ENCODE measurements at regions not wholly inside any gene's neighbourhood (a gene's known extent, or its start where the extent isn't known, plus 50 kb on each side); places are given as distances from the start of the nearest gene placed in this dataset.

DNA sequence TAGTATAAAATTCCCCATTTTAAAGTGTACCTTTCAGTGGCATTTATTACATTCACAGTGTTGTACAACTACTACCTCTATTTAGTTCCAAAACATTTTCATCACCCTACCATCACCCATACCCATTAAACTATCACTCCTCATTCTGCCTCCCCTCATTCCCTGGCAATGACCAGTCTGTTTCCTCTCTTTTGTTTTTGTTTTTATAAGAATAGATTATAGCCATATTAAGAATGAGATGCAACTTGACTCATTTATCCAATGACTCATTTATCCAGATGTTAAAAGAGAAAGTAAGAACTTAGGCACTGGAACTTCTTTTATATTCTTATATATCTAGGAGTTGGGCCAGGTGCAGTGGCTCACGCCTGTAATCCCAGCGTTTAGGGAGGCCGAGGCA lies 156.3 kb downstream of the FAT3 start:
- Histone ChIP-seq H3K4me2 (ENCODE audit: insufficient read depth in 1 of 2, low read depth in 2 of 2, low read length in 2 of 2) (no peak overlapping the region), H2BK20ac (ENCODE audit: low read length) (no peak overlapping the region), H2BK5ac (ENCODE audit: low read depth, low read length) (no peak overlapping the region), H3K9me3 (ENCODE audit: insufficient read depth in 2 of 2, low read depth in 1 of 2, low read length in 1 of 2) (no peaks in the 10 kb centered on the region), H3K14ac (ENCODE audit: insufficient read length) (no peak overlapping the region), H3K18ac (ENCODE audit: extremely low read depth, low read length) (no peak overlapping the region), H3K9ac (replicated peaks in 1 of 4; ENCODE audit: extremely low read depth in 1 of 4, low read depth in 3 of 4, low read length in 3 of 4) (no peak overlapping the region), H2AK5ac (ENCODE audit: low read depth, low read length) (no peak overlapping the region), H3K79me2 (ENCODE audit: control insufficient read depth in 1 of 2, insufficient read depth in 2 of 2, low read length in 2 of 2) (peaks cover 0 to 23% of the 10 kb centered on the region in 2 experiments; a peak in 3 of 4 replicates), H3K23ac (ENCODE audit: insufficient read length) (no peak overlapping the region), H2AFZ (ENCODE audit: low read length) (no peak overlapping the region), H2BK120ac (replicated peaks; ENCODE audit: low read depth, low read length) (no peak overlapping the region), H4K20me1 (replicated peaks in 1 of 2; ENCODE audit: control insufficient read depth in 1 of 2, insufficient read depth in 2 of 2, low read length in 2 of 2) (no peaks in the 10 kb centered on the region), H3K36me3 (ENCODE audit: control insufficient read depth in 2 of 4, insufficient read depth in 4 of 4, low read length in 3 of 4) (no peaks in the 10 kb centered on the region), H3K4me3 (ENCODE audit: extremely low read depth in 1 of 4, insufficient read depth in 2 of 4, low read depth in 3 of 4, low read length in 4 of 4) (no peak overlapping the region), H3K4me1 (replicated peaks in 1 of 4; ENCODE audit: control insufficient read depth in 3 of 4, insufficient read depth in 4 of 4, low read length in 3 of 4) (peaks cover 0 to 11% (median 1%) of the 10 kb centered on the region in 4 experiments; a peak in 4 of 7 replicates), H2BK12ac (ENCODE audit: low read depth, low read length) (no peak overlapping the region), H3K4ac (replicated peaks; ENCODE audit: insufficient read length, low read depth, low read length) (no peak overlapping the region), H3K79me1 (ENCODE audit: low read depth, low read length) (peaks cover 3% of the 10 kb centered on the region; the same call in 1 of the 2 replicates), H3K23me2 (ENCODE audit: low read depth, low read length) (no peaks in the 10 kb centered on the region), H4K8ac (ENCODE audit: extremely low read depth, insufficient read depth, low read length) (no peak overlapping the region), H4K5ac (ENCODE audit: insufficient read length, low read depth, low read length) (no peak overlapping the region), H3K27me3 (replicated peaks in 1 of 4; ENCODE audit: control insufficient read depth in 3 of 4, extremely low read depth in 1 of 4, insufficient read depth in 3 of 4, low read length in 3 of 4) (no peaks in the 10 kb centered on the region), H4K91ac (replicated peaks; ENCODE audit: insufficient read length, low read length) (no peak overlapping the region), H3K56ac (replicated peaks; ENCODE audit: insufficient read length, low read depth, low read length) (no peak overlapping the region), H2BK15ac (ENCODE audit: low read length) (no peak overlapping the region), H3K27ac (ENCODE audit: low read depth, low read length) (no peak overlapping the region)
- CTCF ChIA-PET (ENCODE audit: partially characterized antibody): interaction anchor here (1.0 to 6.8 kb wide), 3 partner anchors 8 to 102 kb away, joined by 4 to 84 read pairs (median 4); no protein-coding TSS in a partner anchor
- POLR2A ChIA-PET (ENCODE audit: partially characterized antibody): interaction anchor here (0.7 to 1.0 kb wide), 2 partner anchors 12 to 170 kb away, joined by 3 to 4 read pairs; no protein-coding TSS in a partner anchor
- FAIRE-seq (no peak), DNase-seq (ENCODE audit: low read depth in 1 of 2, low spot score in 2 of 2) (no peak)
- WGBS, 2 experiments (ENCODE audit: extremely low coverage in 1 of 2, insufficient coverage in 1 of 2, insufficient read length in 1 of 2, insufficient replicate concordance in 2 of 2, low coverage in 1 of 2, low lambda C conversion rate in 2 of 2, missing lambda C conversion rate in 1 of 2): 88% methylated on average over 3 of the region's 3 CpGs; no CpG with 5 or more reads in 1 of the 2 experiments
- no peak for TF ChIP-seq RBBP5 (IDR thresholded peaks at IDR 0.05; ENCODE audit: borderline replicate concordance, low read depth, low read length)
- TF ChIP-seq CBX5 (IDR thresholded peaks at IDR 0.05; ENCODE audit: low read depth, low read length): no peak
- TF ChIP-seq KDM5A (IDR thresholded peaks at IDR 0.05; ENCODE audit: low read length): no peak
- TF ChIP-seq SAP30 (IDR thresholded peaks at IDR 0.05; ENCODE audit: insufficient read depth, insufficient replicate concordance, low read length): no peak
- TF ChIP-seq ZNF274 (IDR thresholded peaks at IDR 0.05; ENCODE audit: borderline replicate concordance, extremely low read depth, low read length): no peak
- no peak for TF ChIP-seq TCF12 (IDR thresholded peaks at IDR 0.05; ENCODE audit: low read depth, low read length)
- no peak for TF ChIP-seq HDAC6 (IDR thresholded peaks at IDR 0.05; ENCODE audit: low read depth, low read length)
- TF ChIP-seq, protein P1, sequence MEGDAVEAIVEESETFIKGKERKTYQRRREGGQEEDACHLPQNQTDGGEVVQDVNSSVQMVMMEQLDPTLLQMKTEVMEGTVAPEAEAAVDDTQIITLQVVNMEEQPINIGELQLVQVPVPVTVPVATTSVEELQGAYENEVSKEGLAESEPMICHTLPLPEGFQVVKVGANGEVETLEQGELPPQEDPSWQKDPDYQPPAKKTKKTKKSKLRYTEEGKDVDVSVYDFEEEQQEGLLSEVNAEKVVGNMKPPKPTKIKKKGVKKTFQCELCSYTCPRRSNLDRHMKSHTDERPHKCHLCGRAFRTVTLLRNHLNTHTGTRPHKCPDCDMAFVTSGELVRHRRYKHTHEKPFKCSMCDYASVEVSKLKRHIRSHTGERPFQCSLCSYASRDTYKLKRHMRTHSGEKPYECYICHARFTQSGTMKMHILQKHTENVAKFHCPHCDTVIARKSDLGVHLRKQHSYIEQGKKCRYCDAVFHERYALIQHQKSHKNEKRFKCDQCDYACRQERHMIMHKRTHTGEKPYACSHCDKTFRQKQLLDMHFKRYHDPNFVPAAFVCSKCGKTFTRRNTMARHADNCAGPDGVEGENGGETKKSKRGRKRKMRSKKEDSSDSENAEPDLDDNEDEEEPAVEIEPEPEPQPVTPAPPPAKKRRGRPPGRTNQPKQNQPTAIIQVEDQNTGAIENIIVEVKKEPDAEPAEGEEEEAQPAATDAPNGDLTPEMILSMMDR (IDR thresholded peaks at IDR 0.05; ENCODE audit: control extremely low read depth in 1 of 3, insufficient read depth in 1 of 3, low read depth in 1 of 3, low read length in 3 of 3): no peak
- no peak for TF ChIP-seq SUZ12 (IDR thresholded peaks at IDR 0.05; ENCODE audit: low read length)
- no peak for TF ChIP-seq TEAD4 (IDR thresholded peaks at IDR 0.05; ENCODE audit: low read depth, low read length)
- no peak for TF ChIP-seq FOSL1 (IDR thresholded peaks at IDR 0.05; ENCODE audit: insufficient read depth, low read depth, low read length)
- no peak for TF ChIP-seq RFX5 (IDR thresholded peaks at IDR 0.05; ENCODE audit: borderline replicate concordance, low read depth, low read length)
